ENCODE measurements at regions not wholly inside any gene's neighbourhood (a gene's known extent, or its start where the extent isn't known, plus 50 kb on each side); places are given as distances from the start of the nearest gene placed in this dataset.
A peak's percentile ranks its signal among the peaks of the same experiment; 100 is the strongest.

- no peak for DNase-seq
These were observed 336.9 kb upstream of the HTR2A start for GRCh38 chr13:47233734-47234133.

- DNase-seq, result no peak
These were observed 335.7 kb upstream of the HTR2A start for GRCh38 chr13:47232516-47232915.

- DNase-seq, result no peak
These were observed 333.3 kb upstream of the HTR2A start for GRCh38 chr13:47230155-47230554.

- DNase-seq, result no peak
These were observed 329.7 kb upstream of the HTR2A start for GRCh38 chr13:47226516-47226915.

DNA sequence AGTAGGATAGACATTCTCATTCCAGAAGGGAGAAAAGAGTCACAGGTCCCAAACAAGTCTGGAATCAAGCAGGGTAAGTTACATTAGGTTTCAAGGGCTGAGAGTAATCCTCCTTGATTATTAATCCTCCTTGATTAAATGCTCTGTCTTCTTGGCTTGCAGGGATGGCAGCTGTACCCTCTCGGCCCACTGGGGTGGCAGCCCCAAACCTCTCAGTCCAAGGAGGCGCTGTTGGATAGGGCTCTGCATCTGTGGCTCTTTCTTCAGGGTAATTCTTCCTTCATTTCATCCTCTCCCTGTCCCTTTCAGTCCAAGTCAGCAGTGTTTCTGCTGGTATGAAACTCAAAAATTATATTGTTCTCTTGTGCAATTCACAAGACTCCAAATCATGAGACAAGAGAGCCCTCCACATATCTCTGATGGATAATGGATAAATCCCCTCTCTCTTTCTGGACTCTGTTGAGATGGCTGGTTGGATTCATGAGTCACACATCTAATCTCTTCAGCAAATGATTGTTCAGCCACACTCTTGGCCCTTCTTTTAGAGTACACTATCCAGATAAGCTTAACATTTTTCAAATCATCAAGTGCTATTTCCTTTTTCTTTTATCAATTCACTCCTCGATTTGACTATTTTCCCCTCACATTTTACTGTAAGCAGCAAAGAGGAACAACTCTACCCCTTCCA, 323.7 kb upstream of the HTR2A start:
- DNase-seq, result no peak

- no peak for DNase-seq
These were observed 321.8 kb upstream of the HTR2A start for GRCh38 chr13:47218611-47219010.

GRCh38 chr13:47216176-47216822, 319.4 kb upstream of the HTR2A start:
- DNase-seq, result peak; percentile 4 to 26 (median 15)

GRCh38 chr13:47215736-47216135, 318.9 kb upstream of the HTR2A start:
- DNase-seq, result no peak

DNA sequence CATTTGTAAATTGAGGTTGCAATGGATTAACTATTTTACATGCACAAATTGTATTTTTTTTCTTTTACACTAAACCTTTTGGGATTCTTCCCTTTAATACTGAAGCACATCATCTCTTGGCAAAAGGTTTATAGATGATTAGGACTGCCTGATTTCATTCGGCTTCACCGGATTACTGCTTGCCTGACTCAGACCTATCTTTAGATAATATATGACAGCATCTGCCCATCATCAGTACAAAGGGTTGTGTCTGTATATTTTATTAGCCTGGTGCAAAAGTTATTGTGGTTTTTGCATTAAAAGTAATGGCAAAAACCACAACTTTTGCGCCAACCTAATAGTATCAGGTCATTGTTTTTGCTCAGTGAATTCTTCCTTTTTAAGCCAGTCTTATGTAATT, 316.2 kb upstream of the HTR2A start:
- DNase-seq, result no peak

- no peak for DNase-seq
These were observed 314.3 kb upstream of the HTR2A start for GRCh38 chr13:47211106-47211505.

DNA sequence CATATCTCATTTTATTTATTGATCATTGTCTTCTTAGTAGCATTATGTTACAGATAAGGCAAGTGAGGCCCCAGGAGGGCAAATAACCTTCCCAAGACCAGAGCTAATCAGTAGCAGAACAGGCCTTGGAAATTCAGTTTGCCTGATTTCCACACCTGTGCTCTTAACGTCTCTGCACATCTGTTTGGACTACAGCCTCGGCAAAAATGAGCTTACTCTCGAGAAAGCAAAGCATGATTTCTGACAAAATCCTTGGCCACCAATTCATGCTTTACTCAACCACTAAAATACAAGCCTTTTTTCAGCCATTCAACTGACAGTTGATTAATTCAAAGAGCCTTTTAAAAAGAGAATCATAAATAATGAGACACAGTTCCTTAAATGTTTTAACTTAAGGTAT, 309.3 kb upstream of the HTR2A start:
- DNase-seq, result no peak

- DNase-seq, result no peak
These were observed 293.9 kb upstream of the HTR2A start for GRCh38 chr13:47190696-47191305.

DNA sequence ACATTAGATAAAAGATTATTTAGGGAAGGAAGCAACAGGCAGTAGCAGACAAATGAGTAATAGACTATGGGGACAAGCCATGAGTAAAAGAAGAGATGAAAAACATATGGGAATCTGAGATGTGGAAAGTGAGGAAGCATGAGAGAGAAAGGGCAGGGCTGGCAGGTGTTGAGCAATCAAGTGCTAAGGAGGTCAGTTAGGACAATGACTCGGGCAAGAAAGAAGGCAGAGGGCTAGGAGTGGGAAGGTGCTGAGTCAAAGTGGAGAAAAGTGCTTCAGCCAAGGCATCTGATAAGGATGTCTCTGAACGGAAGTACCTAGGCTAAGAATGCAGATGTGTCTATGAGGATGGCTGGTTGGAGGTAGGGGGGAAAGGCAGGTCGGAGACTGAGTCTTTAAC, 291.9 kb upstream of the HTR2A start:
- DNase-seq, result peak; percentile 48 to 61 (median 55)

DNA sequence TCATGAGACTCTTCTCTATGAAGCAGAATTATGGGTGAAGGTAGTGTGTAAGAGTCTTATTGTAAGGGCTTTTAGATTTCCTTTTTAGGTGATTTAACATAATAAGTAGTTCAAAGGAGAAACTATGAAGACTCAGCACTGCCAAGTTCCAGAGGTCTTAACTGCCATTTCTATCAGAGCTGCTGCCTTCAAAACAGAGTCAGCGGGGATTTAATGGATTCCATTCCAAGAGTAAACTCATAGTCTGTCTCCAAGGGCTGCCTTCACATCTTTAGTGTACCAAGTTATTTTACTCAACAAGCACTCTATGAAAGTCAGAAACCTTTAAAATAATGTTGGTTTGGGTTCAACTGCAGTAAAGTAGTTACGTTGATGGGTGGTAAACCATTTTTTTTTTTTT, 289.6 kb upstream of the HTR2A start:
- DNase-seq, result no peak

DNA sequence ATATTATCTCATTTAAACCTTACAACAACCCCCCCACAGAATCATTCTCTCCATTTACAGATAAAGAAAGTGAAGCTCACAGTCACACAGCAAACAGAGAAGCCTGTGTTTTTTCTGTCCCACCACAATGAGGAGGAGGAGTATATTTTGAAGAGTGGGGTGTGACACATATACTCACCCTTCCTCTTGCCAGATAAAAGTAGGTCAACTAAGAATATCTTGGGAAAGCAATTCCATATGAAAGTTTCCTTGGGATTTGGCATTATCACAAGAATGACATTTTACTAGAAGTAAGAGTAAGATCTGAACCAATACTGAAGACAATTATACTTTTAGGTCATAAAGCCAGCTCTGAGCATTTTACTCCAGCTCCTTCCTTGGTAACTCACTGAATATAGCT, 287.5 kb upstream of the HTR2A start:
- DNase-seq, result no peak

DNA sequence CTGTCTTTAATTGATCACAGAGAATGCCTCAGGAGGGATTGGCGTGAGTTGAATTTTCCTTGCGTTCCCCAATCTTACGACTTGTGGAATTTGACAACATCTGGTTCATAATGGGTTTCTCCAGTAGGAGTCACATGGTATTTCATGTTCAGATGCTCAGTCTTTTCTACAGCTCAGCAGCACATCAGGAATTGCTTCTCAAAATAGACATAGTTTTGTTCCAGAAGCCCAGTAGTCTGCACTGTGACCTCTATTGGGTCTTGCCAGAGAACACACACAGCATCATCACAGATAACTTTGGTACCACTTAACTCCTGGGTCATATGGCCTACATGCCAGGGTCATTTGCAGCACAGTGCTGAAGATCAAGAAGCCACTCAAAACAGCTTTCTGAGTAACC, 282.5 kb upstream of the HTR2A start:
- no peak for DNase-seq

GRCh38 chr13:47178090-47178950, 281.5 kb upstream of the HTR2A start:
- peak; percentile 13 to 43 (median 35) for DNase-seq

DNA sequence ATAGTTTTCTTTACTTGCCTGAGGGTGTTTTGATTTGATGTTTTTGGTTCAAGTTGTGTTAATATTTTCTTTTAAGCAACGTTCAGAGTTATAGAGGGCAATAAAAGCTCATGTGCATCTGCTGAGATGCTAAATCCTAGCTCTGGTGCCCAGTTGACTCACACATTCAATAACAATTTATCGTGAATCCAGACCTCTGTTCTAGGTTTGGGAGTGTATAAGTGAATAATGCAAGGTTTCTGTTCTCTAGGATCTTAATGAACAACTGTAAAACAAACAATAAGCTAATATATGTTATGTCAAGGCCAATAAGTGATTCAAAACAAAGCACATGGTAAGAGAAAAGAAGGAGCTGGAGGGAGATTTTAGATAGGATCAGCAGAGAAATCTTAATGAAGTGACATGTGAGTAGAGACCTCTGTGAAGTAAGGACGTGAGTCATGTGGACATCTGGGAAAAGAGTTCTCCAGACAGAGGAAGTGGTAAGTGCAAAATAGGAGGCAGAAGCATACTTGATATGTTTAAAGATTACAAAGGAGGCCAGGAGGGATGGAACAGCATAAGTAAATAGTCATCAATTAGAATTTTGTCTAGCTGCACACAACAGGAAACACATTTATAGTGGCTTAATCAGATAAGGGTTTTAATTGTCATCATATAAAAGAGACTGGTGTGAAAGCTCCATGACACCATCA, 278.5 kb upstream of the HTR2A start:
- peak; percentile 47 to 65 (median 64) for DNase-seq

GRCh38 chr13:47170971-47171370, 274.1 kb upstream of the HTR2A start:
- no peak for DNase-seq

DNA sequence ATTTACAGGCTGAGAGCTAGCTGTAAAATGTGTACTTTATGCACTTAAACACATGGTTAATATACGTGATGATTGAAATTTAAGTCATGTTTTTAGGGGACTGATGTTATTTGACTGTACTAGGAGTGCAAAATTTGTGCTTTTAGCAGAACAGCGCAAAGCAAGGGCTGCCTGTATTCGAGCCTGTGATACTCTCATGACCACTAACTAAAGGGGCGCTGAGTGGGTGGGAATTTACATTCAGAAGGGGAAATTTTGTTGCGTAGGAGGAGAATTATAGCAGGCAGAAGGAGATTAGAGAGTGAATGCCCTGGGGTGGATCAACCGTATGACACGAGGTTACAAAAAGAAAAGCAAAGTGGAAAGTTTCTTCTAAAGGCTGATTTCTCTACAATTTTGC, 271.8 kb upstream of the HTR2A start:
- peak; percentile 15 to 28 (median 27) for DNase-seq

- peak; percentile 65 to 84 (median 83) for DNase-seq
These were observed 271.2 kb upstream of the HTR2A start for GRCh38 chr13:47168066-47168465.

DNA sequence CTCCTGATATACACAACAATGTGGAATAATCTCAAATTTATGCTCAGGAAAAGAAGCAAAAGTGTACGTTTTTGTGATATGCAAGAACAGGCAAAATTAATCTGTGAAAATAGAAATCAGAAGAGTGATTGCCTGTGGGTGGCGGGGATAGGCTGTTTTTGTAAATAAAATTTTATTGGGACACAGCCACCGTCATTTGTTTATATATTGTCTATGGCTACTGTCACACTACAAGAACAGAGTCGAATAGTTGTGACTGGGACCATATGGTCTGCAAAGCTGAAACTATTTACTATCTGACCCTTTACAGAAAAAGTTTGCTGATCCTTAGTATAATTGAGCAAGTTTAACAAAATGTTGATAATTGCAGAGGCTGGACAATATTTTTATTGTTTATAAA, 269.5 kb upstream of the HTR2A start:
- no peak for DNase-seq
